Uterus (tissue), 2 donors: ENCODE measurements at regions not wholly inside any gene's neighbourhood (a gene's known extent, or its start where the extent isn't known, plus 50 kb on each side); places are given as distances from the start of the nearest gene placed in this dataset.

ENCODE experiments used
- CTCF ChIP-seq, 4 experiments: fragments of 200-600 bp in 2 of 4; fragments of 450-650 bp in 2 of 4; sonication (generic) in 2 of 4; IDR thresholded peaks; one replicate each; pipeline ENCODE4 v1.5.1; 2016 to 2019; ENCODE audit warnings: antibody characterized with exemption in 4 of 4, mild to moderate bottlenecking in 2 of 4, moderate library complexity in 1 of 4
- POLR2A ChIP-seq, 2 donors: fragments of 450-650 bp; IDR thresholded peaks; one replicate each; pipeline ENCODE4 v1.6.1; 2016; ENCODE audit warnings: antibody characterized with exemption in 2 of 2, mild to moderate bottlenecking in 1 of 2, moderate library complexity in 1 of 2

- no peak for TF ChIP-seq CTCF (IDR thresholded peaks at IDR 0.05)
- TF ChIP-seq POLR2A (IDR thresholded peaks at IDR 0.05) = no peak
These were observed 124.9 kb upstream of the ETAA1 start for GRCh38 chr2:67272195-67272594.
